Stimulated activated effector memory CD8-positive, alpha-beta T cell treated with anti-CD3 and anti-CD28 coated beads, Interleukin-12 subunit alpha, Interleukin-12 subunit beta, amount 100 ng/mL, for 72 hours (primary cell): ENCODE measurements at regions not wholly inside any gene's neighbourhood (a gene's known extent, or its start where the extent isn't known, plus 50 kb on each side); places are given as distances from the start of the nearest gene placed in this dataset.
"Not testable (repeated sequence)": the region's sequence is repeated elsewhere in the genome, so short reads cannot be mapped to it uniquely, and the experiment has no call there.

Source experiments
- ATAC-seq: fragments of 150-1000 bp; cut with Tn5 transposase; 2 replicates; pipeline ENCODE4 v1.10.0; 2021
- DNase-seq, 2 donors: peaks; one replicate each; pipeline ENCODE4 v3.0.0; 2021 to 2022; ENCODE audit warnings: low spot score in 2 of 2
- H3K27ac Mint-ChIP-seq: one replicate; pipeline ENCODE4 v1.8.0; 2022; ENCODE audit warnings: mild to moderate bottlenecking, mixed read lengths
- H3K36me3 Mint-ChIP-seq: one replicate; pipeline ENCODE4 v1.8.0; 2022; ENCODE audit warnings: mild to moderate bottlenecking, mixed read lengths
- H3K4me1 Mint-ChIP-seq: one replicate; pipeline ENCODE4 v1.8.0; 2022; ENCODE audit warnings: mixed read lengths
- H3K4me3 Mint-ChIP-seq: one replicate; pipeline ENCODE4 v1.8.0; 2022; ENCODE audit warnings: mild to moderate bottlenecking, mixed read lengths
- H3K9me3 Mint-ChIP-seq: one replicate; pipeline ENCODE4 v1.8.0; 2022; ENCODE audit warnings: mixed read lengths

DNA sequence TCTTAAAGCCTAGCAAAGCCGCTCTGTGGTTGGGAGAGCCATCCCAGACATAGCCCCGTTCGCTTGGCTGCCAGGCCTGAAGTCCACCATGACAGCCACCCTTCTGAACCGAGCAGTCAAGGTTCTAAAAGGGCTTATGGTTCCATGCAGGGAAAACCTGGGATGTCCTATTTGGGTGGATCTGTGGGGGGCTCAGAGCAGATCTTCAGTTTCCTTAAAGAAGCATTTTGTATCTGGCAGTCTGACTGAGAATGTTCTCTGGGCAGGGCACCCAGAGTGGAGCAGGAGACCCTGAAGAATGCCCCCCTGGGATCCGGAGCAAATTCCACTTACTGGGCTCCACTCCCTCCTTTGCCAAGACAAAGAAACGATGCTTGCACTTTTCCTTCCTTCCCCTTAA, 127.2 kb downstream of the IRX5 start:
- Mint-ChIP-seq H3K9me3 (no peaks in the 10 kb centered on the region), H3K27ac (no peak overlapping the region), H3K4me3 (no peak overlapping the region), H3K4me1 (no peaks in the 10 kb centered on the region), H3K36me3 (no peaks in the 10 kb centered on the region)
- ATAC-seq = no peak
- no peak for DNase-seq

DNA sequence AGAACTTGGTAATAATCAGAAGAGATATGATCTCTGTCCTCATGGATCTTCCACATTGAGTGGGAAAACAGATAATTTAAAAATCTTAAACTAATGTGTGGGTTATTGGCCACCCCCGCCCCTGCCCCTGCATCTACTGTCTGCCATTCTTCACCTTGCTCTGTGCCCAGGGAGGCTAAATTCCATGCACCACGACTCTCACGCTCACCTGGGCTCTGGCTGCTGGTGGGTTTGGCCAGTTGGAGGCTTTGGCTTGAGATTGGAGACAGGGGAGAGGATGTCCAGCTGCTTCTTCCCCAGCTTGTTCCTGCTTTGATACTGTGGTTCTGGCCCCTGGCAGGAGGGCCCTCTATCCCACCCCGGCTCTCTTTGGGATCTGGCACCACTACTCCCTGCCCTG, 127.9 kb downstream of the IRX5 start:
- H3K27ac Mint-ChIP-seq = no peak overlapping the region
- H3K9me3 Mint-ChIP-seq = no peaks in the 10 kb centered on the region
- ATAC-seq (no peak), DNase-seq (no peak)
- no peaks in the 10 kb centered on the region for H3K36me3 Mint-ChIP-seq
- H3K4me3 Mint-ChIP-seq = no peak overlapping the region
- H3K4me1 Mint-ChIP-seq = no peaks in the 10 kb centered on the region

DNA sequence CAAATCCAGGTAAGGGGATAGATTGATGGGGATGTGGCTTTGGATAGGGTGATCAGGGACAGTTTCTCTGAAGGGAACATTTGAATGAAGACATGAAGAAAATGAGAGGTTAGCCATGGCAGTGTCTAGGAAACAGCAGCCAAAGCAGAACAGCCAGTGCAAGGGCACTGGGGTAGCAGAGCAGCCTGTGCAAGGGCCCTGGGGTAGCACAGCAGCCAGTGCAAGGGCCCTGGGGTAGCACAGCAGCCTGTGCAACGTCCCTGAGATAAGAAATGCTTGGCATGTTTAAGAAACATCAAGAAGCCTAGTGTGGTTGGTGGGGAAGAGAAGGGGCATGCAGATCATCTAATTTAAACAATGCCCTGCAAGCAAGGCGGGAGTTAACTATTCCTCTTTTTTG, 128.5 kb downstream of the IRX5 start:
- DNase-seq (no peak), ATAC-seq (no peak)
- Mint-ChIP-seq H3K27ac (no peak overlapping the region), H3K36me3 (no peaks in the 10 kb centered on the region), H3K4me1 (no peaks in the 10 kb centered on the region), H3K9me3 (no peaks in the 10 kb centered on the region), H3K4me3 (no peak overlapping the region)

DNA sequence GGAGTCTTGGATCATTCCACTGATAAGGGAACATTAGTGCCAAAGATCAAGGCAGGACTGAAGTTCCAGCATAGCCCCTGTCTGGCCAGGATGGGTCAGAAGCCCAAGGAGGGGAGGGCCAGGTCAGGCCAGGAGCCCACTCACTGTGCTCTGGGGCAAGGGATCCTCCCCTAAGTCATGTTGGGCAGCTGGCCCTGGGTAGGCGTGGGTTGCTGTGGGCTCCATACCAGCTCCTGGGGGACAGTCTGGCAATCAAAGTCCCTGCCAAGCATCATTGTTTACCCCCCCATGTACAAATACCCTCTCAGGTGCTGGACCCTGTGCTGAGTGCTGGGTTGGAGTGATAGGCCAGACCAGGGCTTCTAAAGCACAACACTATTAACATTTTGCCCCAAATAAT, 130.5 kb downstream of the IRX5 start:
- H3K4me3 Mint-ChIP-seq = no peak overlapping the region
- no peaks in the 10 kb centered on the region for H3K36me3 Mint-ChIP-seq
- H3K9me3 Mint-ChIP-seq = no peaks in the 10 kb centered on the region
- H3K27ac Mint-ChIP-seq = no peak overlapping the region
- H3K4me1 Mint-ChIP-seq = no peaks in the 10 kb centered on the region
- DNase-seq (no peak), ATAC-seq (no peak)

DNA sequence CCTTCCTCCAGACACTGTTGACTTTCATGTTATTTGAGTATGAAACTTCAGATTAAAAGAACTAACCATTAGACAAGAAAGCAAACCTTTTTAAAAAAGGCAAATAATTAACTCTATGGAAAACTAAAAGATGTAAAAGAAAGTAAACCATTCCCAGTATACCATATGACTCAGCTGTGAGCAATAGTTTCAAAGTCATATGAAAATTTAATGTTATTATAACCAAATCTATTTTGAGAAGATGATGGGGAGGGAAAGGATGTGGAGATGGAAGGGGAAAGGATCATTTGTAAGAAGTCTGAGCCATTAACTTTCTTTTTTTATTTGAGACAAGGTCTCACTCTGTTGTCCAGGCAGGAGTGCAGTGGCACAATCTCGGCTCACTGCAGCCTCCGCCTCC, 131.8 kb downstream of the IRX5 start:
- Mint-ChIP-seq H3K4me3 (no peak overlapping the region), H3K4me1 (no peaks in the 10 kb centered on the region), H3K27ac (no peak overlapping the region), H3K9me3 (no peaks in the 10 kb centered on the region), H3K36me3 (no peaks in the 10 kb centered on the region)
- no peak for ATAC-seq
- DNase-seq = no peak

DNA sequence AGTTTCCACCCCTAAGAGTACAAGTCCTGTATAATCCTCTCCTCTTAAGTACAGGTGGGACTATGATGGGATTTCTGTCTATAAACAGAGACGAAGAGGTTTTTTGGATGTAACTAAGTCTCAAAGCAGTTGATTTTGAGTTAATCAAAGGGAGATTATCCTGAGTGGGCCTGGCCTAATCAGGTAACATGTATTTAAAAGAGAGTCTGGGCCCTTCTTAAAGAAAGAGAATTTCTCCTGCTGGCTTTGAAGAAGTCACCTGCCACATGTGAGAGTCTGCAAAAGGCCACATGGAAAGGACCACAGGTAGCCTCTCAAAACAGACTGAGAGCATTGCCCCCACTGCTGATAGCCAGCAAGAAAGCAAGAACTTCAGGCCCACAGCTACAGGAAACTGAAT, 142.3 kb downstream of the IRX5 start:
- ATAC-seq = no peak
- no peak overlapping the region for H3K4me3 Mint-ChIP-seq
- no peak overlapping the region for H3K27ac Mint-ChIP-seq
- no peak for DNase-seq
- H3K4me1 Mint-ChIP-seq = no peaks in the 10 kb centered on the region
- H3K36me3 Mint-ChIP-seq = no peaks in the 10 kb centered on the region
- H3K9me3 Mint-ChIP-seq = peaks cover 5% of the 10 kb centered on the region

DNA sequence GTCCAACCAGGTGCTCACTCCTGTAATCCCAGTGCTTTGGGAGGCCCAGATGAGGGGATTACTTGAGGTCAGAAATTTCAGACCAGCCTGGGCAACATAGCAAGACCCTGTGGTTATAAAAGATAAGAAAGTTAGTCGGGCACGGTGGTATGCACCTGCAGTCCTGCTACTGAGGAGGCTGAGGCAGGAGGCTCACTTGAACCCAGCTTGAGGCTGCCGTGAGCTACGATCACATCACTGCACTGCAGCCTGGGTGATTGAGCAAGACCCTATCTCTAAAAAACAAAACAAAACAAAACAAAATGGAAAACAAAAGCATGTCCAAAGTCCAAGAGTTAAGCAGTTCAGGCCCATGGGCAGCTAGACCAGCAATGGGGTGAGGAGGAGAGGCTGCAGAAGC, 143.2 kb downstream of the IRX5 start:
- peaks cover 5% of the 10 kb centered on the region for H3K9me3 Mint-ChIP-seq
- H3K27ac Mint-ChIP-seq = no peak overlapping the region
- no peaks in the 10 kb centered on the region for H3K4me1 Mint-ChIP-seq
- DNase-seq = no peak
- no peak for ATAC-seq
- no peak overlapping the region for H3K4me3 Mint-ChIP-seq
- no peaks in the 10 kb centered on the region for H3K36me3 Mint-ChIP-seq

DNA sequence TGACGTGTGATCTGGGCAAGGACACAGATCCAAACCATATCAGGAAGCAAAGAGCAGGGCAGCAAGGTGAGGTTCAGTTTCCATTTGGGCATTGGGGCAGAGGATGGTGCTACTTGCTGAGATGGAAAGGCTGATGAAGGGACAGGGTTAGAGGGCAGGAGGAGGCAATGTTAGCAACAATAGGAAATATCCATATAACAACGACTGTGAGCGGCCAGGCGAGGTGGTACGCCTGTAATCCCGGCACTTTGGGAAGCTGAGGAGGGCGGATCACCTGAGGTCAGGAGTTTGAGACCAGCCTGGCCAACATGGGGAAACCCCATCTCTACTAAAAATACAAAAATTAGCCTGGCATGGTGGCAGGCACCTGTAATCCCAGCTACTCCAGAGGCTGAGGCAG, 144.5 kb downstream of the IRX5 start:
- not testable (repeated sequence) for H3K4me1 Mint-ChIP-seq, H3K36me3 Mint-ChIP-seq, ATAC-seq, DNase-seq, H3K4me3 Mint-ChIP-seq, H3K9me3 Mint-ChIP-seq, H3K27ac Mint-ChIP-seq

DNA sequence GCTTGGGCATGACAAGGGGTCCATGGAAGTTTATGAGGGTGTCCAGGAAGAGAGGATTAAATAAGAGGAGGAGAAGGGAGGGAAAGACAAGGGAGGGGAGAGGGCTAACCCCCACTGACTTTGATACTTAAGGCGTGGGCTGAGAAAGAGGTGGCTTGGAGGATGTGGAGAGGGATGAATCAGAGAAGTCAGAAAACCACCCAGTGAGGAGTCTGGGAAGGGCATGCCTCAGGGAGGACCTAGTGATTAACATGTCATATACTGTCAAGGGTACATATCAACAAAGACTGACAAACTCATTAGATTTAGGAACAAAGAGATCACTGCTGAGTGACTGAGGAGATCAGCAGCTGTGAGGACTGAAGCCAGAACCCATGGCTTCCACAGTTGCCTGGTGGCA, 145.4 kb downstream of the IRX5 start:
- no peak overlapping the region for H3K4me3 Mint-ChIP-seq
- peaks cover 5% of the 10 kb centered on the region for H3K9me3 Mint-ChIP-seq
- no peak overlapping the region for H3K27ac Mint-ChIP-seq
- H3K4me1 Mint-ChIP-seq = no peaks in the 10 kb centered on the region
- DNase-seq = no peak
- no peaks in the 10 kb centered on the region for H3K36me3 Mint-ChIP-seq
- no peak for ATAC-seq

DNA sequence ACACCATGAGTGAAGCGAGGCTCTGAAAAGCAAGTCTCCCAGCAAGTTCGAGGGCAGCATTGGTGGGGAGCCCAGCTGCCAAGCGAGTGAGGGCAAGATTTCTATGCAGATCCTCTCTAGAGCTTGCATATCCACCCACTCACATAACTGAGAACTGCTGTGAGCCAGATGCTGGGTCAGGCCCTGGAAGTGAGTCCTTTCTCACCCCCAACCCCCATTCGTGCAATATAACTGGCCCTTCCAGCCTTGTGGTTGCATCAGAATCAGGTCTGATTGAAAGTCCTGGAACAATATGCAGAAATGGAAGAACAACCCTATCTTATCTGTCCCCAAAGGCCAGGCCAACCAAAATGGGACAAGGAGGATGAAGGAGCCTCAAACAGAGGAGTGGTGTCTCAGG, 146.6 kb downstream of the IRX5 start:
- Mint-ChIP-seq H3K4me3 (no peak overlapping the region), H3K36me3 (no peaks in the 10 kb centered on the region), H3K27ac (no peak overlapping the region), H3K9me3 (peaks cover 3% of the 10 kb centered on the region), H3K4me1 (no peaks in the 10 kb centered on the region)
- ATAC-seq = no peak
- no peak for DNase-seq

DNA sequence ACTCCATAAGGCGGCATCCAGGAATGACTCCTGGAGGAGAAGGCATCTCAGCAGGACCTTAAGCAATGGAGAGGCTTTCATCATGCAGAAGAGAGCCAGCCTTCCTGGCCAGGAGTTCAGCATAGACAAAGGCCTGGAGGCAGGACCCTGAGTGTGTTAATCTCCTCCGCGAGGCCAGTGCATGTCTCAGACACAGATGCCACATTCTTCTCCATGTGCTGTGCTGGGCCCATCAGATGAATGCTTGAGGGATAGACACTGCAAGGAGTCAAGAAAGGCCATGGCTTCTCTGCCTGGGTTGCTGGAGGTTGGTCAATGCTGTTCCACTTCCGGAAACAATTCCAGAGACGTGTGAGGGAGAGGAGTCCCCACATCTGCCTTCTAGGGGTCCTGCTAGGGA, 147.5 kb downstream of the IRX5 start:
- ATAC-seq (no peak), DNase-seq (no peak)
- Mint-ChIP-seq H3K36me3 (no peaks in the 10 kb centered on the region), H3K4me1 (no peaks in the 10 kb centered on the region), H3K27ac (no peak overlapping the region), H3K9me3 (no peaks in the 10 kb centered on the region), H3K4me3 (no peak overlapping the region)

DNA sequence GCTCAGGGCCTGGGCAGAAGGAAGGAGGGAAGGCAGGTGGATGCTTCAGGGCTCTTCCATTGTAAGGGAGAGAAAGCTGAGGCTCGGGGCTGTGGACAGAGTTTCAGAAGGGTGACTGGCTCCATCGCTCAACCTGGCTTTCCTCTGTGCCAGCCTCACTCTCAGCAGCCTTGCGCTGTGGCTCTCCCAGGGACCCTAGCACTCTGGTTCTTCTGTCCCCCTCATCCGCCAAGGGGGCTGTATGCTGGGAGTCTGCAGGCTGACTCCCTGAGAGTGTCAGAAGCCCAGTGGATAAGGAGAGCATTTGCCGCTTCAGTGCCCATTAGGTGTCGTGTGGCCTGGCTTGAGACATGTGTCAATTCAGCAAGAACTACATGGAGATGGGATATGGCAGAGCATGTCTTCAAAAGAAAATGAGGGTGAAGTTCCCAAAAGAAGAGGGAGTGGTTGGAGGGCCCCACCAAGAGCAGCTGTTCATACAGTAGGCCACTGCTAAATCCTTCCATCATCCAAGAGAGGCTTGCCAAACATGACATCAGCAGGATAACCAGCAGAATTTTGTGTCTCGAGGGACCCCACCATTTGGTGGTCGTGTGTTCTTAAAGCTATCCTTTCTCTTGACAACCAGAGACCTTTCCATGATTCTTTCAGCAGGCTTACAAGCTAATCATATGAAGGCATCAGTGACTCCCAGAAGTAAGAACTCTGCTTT, 148.2 kb downstream of the IRX5 start:
- Mint-ChIP-seq H3K4me1 (no peaks in the 10 kb centered on the region), H3K9me3 (no peaks in the 10 kb centered on the region), H3K4me3 (no peak overlapping the region), H3K36me3 (no peaks in the 10 kb centered on the region), H3K27ac (no peak overlapping the region)
- ATAC-seq (no peak), DNase-seq (no peak)

DNA sequence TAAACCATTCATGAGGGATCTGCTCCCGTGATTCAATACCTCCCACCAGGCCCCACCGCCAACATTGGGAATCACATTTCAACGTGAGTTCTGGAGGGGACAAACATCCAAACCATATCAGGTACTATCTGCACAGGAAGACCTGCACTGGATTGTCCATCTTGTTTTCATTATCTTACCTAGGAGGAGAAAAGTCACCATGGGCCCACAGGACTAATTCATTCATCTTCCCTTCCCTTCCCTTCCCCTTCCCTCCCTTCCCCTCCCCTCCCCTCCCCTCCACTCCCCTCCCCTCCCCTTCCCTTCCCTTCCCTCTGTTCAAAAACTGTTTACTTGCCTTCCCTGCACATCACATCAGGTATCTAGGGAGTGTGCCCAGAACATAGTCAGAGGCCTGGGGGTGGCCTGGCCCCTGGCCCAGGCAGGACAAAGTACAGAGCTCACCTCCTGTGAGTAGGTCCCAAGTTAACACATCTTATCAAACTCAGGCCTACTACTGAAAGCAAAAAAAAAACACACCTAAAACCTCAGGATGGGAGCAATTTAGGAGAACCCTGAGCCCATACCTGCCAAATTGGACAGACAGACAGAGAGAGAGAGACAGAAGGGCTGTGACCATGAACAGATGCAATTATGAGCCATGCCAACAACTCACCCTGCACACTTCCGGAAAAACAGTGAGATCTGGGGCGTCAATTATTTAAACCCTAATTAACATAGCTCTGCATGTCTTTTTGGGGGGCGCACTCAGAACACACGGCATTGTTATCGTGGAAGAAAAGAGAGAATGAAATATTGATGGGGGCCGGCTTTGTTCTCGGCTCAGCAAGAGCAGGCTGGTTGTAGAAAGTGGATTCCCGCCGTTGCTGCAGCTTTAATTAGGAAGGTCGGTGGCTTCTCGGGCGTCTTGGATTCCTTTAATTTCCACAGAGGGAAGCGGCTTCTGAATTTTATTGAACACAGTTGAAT, 151.2 kb downstream of the IRX5 start:
- no peak overlapping the region for H3K27ac Mint-ChIP-seq
- no peaks in the 10 kb centered on the region for H3K36me3 Mint-ChIP-seq
- H3K4me3 Mint-ChIP-seq = no peak overlapping the region
- DNase-seq = no peak
- no peak for ATAC-seq
- H3K9me3 Mint-ChIP-seq = peaks cover 3% of the 10 kb centered on the region
- H3K4me1 Mint-ChIP-seq = no peaks in the 10 kb centered on the region

DNA sequence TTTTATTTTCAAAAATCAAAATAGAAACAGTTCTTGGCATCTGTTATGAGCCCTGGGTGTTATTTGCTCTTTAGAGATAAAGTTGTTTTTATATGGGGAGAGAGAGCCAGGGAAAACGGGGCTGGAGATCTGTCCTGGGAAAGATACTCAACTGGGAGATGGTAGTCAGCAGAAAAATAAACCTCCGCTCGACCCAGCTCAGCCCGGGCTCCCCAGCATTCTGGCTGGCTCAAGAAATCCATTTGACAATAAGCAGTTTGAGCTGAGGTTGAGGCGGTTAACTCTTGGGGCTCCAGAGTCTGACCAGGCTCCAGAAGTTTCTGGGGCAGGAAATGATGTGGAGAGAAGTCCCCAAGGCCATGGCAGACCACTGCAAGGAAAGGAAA, 151.9 kb downstream of the IRX5 start:
- ATAC-seq = no peak
- H3K4me3 Mint-ChIP-seq = no peak overlapping the region
- H3K27ac Mint-ChIP-seq = no peak overlapping the region
- DNase-seq = no peak
- H3K36me3 Mint-ChIP-seq = no peaks in the 10 kb centered on the region
- no peaks in the 10 kb centered on the region for H3K4me1 Mint-ChIP-seq
- peaks cover 3% of the 10 kb centered on the region for H3K9me3 Mint-ChIP-seq

DNA sequence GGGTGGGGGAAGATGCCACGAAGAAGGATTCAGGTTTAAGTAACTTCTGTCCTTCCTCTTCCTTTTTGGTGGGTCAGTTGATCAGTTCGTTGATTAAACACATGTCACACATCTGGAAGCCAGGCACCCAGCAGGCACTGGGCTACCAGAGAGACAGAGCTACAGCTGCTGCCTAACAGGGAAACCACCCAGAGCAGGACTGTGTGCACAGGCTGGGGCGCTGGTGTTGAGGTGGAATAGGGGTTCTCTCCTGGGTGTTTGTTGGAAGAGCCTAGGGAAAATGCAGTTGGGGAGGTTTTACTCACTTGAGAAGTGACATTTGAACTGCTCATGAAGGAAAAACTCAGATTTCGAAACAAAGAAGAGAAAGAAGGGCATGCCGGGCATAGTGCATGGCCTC, 152.4 kb downstream of the IRX5 start:
- DNase-seq = no peak
- H3K36me3 Mint-ChIP-seq = no peaks in the 10 kb centered on the region
- peaks cover 3% of the 10 kb centered on the region for H3K9me3 Mint-ChIP-seq
- no peak overlapping the region for H3K27ac Mint-ChIP-seq
- ATAC-seq = no peak
- H3K4me1 Mint-ChIP-seq = no peaks in the 10 kb centered on the region
- H3K4me3 Mint-ChIP-seq = no peak overlapping the region

DNA sequence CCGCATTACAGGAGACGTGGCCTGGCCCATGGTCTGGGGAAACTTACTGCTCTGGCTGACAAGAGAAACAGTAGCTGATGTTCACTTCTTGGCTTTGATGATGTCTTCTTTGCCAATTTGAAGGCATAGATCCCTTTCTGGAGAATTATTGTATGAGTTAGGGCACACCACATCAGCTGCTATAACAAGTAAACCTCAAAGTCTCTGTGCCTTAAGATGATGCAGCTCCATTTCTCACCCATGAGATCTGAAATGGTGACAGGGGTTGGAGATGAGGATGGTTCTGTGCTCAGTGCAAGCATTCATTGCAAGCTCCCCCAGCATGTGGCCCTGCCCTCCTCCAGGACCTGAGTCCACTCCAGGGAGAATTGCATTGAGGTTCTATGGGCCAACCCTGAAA, 157.4 kb downstream of the IRX5 start:
- peaks cover 3% of the 10 kb centered on the region for H3K9me3 Mint-ChIP-seq
- H3K36me3 Mint-ChIP-seq = no peaks in the 10 kb centered on the region
- DNase-seq (no peak), ATAC-seq (no peak)
- H3K27ac Mint-ChIP-seq = no peak overlapping the region
- H3K4me3 Mint-ChIP-seq = no peak overlapping the region
- no peaks in the 10 kb centered on the region for H3K4me1 Mint-ChIP-seq
